ENCODE measurements at regions not wholly inside any gene's neighbourhood (a gene's known extent, or its start where the extent isn't known, plus 50 kb on each side); places are given as distances from the start of the nearest gene placed in this dataset.
A peak's percentile ranks its signal among the peaks of the same experiment; 100 is the strongest.
"Not testable (repeated sequence)": the region's sequence is repeated elsewhere in the genome, so short reads cannot be mapped to it uniquely, and the experiment has no call there.

- peak overlapping the region in 1 of 2 experiments; percentile 51; a peak in 3 of 5 replicates for H3K4me3 Mint-ChIP-seq
- DNase-seq = peak; percentile 70
Observed at GRCh38 chr12:3421191-3421978, 69.6 kb upstream of the PRMT8 start.

GRCh38 chr12:3424796-3425195 is 66.2 kb upstream of the PRMT8 start:
- H3K79me2 ChIP-seq (ENCODE audit: insufficient read depth, low read length); H3T11ph ChIP-seq (ENCODE audit: low read length); H3K79me1 ChIP-seq (ENCODE audit: insufficient read depth, low read depth, low read length, poor library complexity, severe bottlenecking); H4K5ac ChIP-seq (ENCODE audit: insufficient read length, low read depth, low read length); H3K27ac Mint-ChIP-seq; H3K4ac ChIP-seq (ENCODE audit: low read depth, low read length); H3K36me3 Mint-ChIP-seq (ENCODE audit: insufficient read depth in 1 of 3, low read depth in 3 of 3); DNase-seq; H3K27ac ChIP-seq (ENCODE audit: insufficient read length, low read depth, low read length); H2AK5ac ChIP-seq (ENCODE audit: insufficient read length, low read length); H3K14ac ChIP-seq (ENCODE audit: insufficient read depth, low read length); H2BK5ac ChIP-seq (ENCODE audit: insufficient read length, low read length); H2BK12ac ChIP-seq (ENCODE audit: insufficient read length, low read depth, low read length); H2BK120ac ChIP-seq (ENCODE audit: low read depth, low read length, poor library complexity, severe bottlenecking); H3K23ac ChIP-seq (ENCODE audit: insufficient read length, low read depth, low read length); H4K91ac ChIP-seq (ENCODE audit: insufficient read length, low read depth, low read length); H4K8ac ChIP-seq (replicated peaks; ENCODE audit: insufficient read length, low read depth, low read length); H3K18ac ChIP-seq (ENCODE audit: insufficient read length, low read depth, low read length); H3K9me3 ChIP-seq (ENCODE audit: control insufficient read depth, low read depth, low read length); H4K20me1 ChIP-seq (ENCODE audit: control insufficient read depth, insufficient read depth, insufficient read length); H3K27me3 ChIP-seq (ENCODE audit: insufficient read depth, low read length); H2BK20ac ChIP-seq (ENCODE audit: low read depth, low read length, poor library complexity, severe bottlenecking); H3K4me3 Mint-ChIP-seq; H2AFZ ChIP-seq (ENCODE audit: low read length); H3K23me2 ChIP-seq (ENCODE audit: insufficient read length, low read depth, low read length, poor library complexity, severe bottlenecking); H3K56ac ChIP-seq (ENCODE audit: insufficient read length, low read depth, low read length); H3K9ac ChIP-seq (ENCODE audit: extremely low read depth, insufficient read length, low read length); H2BK15ac ChIP-seq (ENCODE audit: low read depth, low read length); H3K4me2 ChIP-seq (ENCODE audit: insufficient read depth, insufficient read length, low read length): not testable (repeated sequence)
- peaks cover 66% of the 10 kb centered on the region for H3K27me3 Mint-ChIP-seq (ENCODE audit: low read depth)
- WGBS (ENCODE audit: extremely low coverage, insufficient read length, low lambda C conversion rate) = no CpG with 5 or more reads among the region's 7 CpGs
- peaks cover 14% of the 10 kb centered on the region; the same call in 1 of the 2 replicates for H3K4me1 ChIP-seq (ENCODE audit: insufficient read depth, low read length)
- peaks cover 10 to 15% of the 10 kb centered on the region in 2 experiments for H3K9me3 Mint-ChIP-seq
- H3K4me1 Mint-ChIP-seq = peaks cover 33 to 42% of the 10 kb centered on the region in 2 experiments

More at GRCh38 chr12:3421191-3421978, 69.6 kb upstream of the PRMT8 start:
- H2BK5ac ChIP-seq (ENCODE audit: insufficient read length, low read length) = no peak overlapping the region
- H3K4me2 ChIP-seq (ENCODE audit: insufficient read depth, insufficient read length, low read length) = peak overlapping the region; percentile 31
- no peaks in the 10 kb centered on the region for H3K79me2 ChIP-seq (ENCODE audit: insufficient read depth, low read length)
- TF ChIP-seq CTCF (conservative IDR thresholded peaks at IDR 0.05) = no peak
- no peak overlapping the region for H2AK5ac ChIP-seq (ENCODE audit: insufficient read length, low read length)
- no peaks in the 10 kb centered on the region for H3K79me1 ChIP-seq (ENCODE audit: insufficient read depth, low read depth, low read length, poor library complexity, severe bottlenecking)
- H4K8ac ChIP-seq (replicated peaks; ENCODE audit: insufficient read length, low read depth, low read length) = no peak overlapping the region
- H4K5ac ChIP-seq (ENCODE audit: insufficient read length, low read depth, low read length) = no peak overlapping the region
- peak overlapping the region; percentile 26 for H2BK120ac ChIP-seq (ENCODE audit: low read depth, low read length, poor library complexity, severe bottlenecking)
- H3K9ac ChIP-seq (ENCODE audit: extremely low read depth, insufficient read length, low read length) = no peak overlapping the region
- WGBS (ENCODE audit: extremely low coverage, insufficient read length, low lambda C conversion rate) = no CpG with 5 or more reads among the region's 13 CpGs
- H3K9me3 ChIP-seq (ENCODE audit: control insufficient read depth, low read depth, low read length) = no peaks in the 10 kb centered on the region
- no peaks in the 10 kb centered on the region for H4K20me1 ChIP-seq (ENCODE audit: control insufficient read depth, insufficient read depth, insufficient read length)
- H3K27me3 ChIP-seq (ENCODE audit: insufficient read depth, low read length) = no peaks in the 10 kb centered on the region
- H3K27ac ChIP-seq (ENCODE audit: insufficient read length, low read depth, low read length) = no peak overlapping the region
- H3K56ac ChIP-seq (ENCODE audit: insufficient read length, low read depth, low read length) = no peak overlapping the region
- H2BK12ac ChIP-seq (ENCODE audit: insufficient read length, low read depth, low read length) = no peak overlapping the region
- no peak overlapping the region for H2BK20ac ChIP-seq (ENCODE audit: low read depth, low read length, poor library complexity, severe bottlenecking)
- H3K23me2 ChIP-seq (ENCODE audit: insufficient read length, low read depth, low read length, poor library complexity, severe bottlenecking) = no peaks in the 10 kb centered on the region
- H3T11ph ChIP-seq (ENCODE audit: low read length) = no peak overlapping the region
- no peak overlapping the region for H2BK15ac ChIP-seq (ENCODE audit: low read depth, low read length)
- peak overlapping the region; percentile 31; the same call in 1 of the 2 replicates for H3K14ac ChIP-seq (ENCODE audit: insufficient read depth, low read length)
- H2AFZ ChIP-seq (ENCODE audit: low read length) = no peak overlapping the region
- no peak overlapping the region for H4K91ac ChIP-seq (ENCODE audit: insufficient read length, low read depth, low read length)
- H3K18ac ChIP-seq (ENCODE audit: insufficient read length, low read depth, low read length) = no peak overlapping the region
- H3K27ac Mint-ChIP-seq = no peak overlapping the region
- H3K23ac ChIP-seq (ENCODE audit: insufficient read length, low read depth, low read length) = no peak overlapping the region
- peaks cover 0 to 3% of the 10 kb centered on the region in 2 experiments; a peak in 2 of 5 replicates for H3K9me3 Mint-ChIP-seq
- H3K36me3 Mint-ChIP-seq (ENCODE audit: insufficient read depth in 1 of 3, low read depth in 3 of 3) = 0 out of 7 replicates have a peak, but pooled peaks cover 0 to 2% (median 0%) of the 10 kb centered on the region in 3 experiments
- H3K4me1 ChIP-seq (ENCODE audit: insufficient read depth, low read length) = peaks cover 14% of the 10 kb centered on the region; the same call in 1 of the 2 replicates
- H3K4me1 Mint-ChIP-seq = peaks cover 27 to 37% of the 10 kb centered on the region in 2 experiments
- peaks cover 68% of the 10 kb centered on the region for H3K27me3 Mint-ChIP-seq (ENCODE audit: low read depth)
- H3K4ac ChIP-seq (ENCODE audit: low read depth, low read length) = no peak overlapping the region
